Fibroblast of mammary gland (primary cell): ENCODE measurements at regions not wholly inside any gene's neighbourhood (a gene's known extent, or its start where the extent isn't known, plus 50 kb on each side); places are given as distances from the start of the nearest gene placed in this dataset.

Source experiments
- DNase-seq: peaks from one replicate; pipeline ENCODE4 v3.0.0-alpha.2; 2010; ENCODE audit warnings: low read depth
- H3K4me3 ChIP-seq: 2 replicates; pipeline ENCODE4 v1.5.1; 2011; ENCODE audit warnings: low read depth, mild to moderate bottlenecking, low read length, moderate library complexity; ENCODE audit not compliant: control insufficient read depth
- TF ChIP-seq, protein P1 (sequence below): conservative IDR thresholded peaks from 2 replicates; pipeline ENCODE4 v1.5.1; 2011; ENCODE audit warnings: low read depth, low read length, inconsistent platforms; ENCODE audit not compliant: control insufficient read depth, insufficient read depth

DNA sequence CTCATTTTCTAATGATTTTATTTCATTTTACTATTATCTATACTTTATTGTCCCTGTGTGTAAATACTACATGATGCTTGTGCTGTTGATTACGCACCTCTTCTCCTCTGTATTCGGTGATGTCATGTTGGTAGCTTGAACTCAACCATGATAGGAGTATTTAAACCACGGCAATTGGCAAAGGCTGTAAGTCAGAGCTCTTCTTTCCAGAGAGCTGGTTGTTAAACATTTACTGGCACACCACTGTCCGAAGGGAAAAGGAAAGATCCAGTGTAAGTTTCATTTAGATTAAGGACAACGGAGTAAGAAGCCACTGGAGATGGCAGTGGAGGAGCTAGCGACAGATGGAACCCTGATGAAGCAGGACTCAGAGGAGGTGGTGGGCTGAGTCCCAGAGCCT lies 93.4 kb upstream of the KCNE2 start:
- TF ChIP-seq, protein P1, sequence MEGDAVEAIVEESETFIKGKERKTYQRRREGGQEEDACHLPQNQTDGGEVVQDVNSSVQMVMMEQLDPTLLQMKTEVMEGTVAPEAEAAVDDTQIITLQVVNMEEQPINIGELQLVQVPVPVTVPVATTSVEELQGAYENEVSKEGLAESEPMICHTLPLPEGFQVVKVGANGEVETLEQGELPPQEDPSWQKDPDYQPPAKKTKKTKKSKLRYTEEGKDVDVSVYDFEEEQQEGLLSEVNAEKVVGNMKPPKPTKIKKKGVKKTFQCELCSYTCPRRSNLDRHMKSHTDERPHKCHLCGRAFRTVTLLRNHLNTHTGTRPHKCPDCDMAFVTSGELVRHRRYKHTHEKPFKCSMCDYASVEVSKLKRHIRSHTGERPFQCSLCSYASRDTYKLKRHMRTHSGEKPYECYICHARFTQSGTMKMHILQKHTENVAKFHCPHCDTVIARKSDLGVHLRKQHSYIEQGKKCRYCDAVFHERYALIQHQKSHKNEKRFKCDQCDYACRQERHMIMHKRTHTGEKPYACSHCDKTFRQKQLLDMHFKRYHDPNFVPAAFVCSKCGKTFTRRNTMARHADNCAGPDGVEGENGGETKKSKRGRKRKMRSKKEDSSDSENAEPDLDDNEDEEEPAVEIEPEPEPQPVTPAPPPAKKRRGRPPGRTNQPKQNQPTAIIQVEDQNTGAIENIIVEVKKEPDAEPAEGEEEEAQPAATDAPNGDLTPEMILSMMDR: no peak
- no peak for DNase-seq
- H3K4me3 ChIP-seq: no peak overlapping the region

DNA sequence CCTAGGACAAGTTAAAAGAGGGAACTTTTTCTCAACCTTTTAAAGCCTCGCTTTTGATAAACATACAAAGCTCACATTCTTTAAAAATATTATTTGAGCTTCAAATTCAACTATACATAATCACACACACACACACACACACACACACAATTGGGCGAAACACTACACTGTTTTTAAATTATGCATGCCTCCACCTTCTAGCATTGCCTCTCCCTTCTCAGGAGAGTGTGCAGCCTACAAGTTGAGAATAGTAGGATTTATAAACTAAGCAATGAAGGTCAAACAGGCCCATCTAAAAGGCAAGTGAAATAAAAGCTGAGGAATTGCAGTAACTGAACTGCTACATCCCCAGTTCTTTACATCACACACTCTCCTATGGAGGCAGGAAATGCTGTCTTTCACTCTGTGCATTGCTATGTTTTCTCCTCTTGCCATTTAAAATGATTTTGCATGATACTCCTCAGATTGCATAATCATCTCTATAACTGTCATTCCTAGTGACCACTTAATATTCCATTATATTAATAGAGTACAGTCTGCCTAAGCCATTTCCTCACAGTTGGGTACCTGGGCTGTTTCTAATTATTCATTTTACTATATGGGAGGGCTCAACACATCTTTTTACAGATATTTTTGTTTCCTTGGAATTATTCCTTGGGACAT lies 92.5 kb upstream of the KCNE2 start:
- no peak for DNase-seq
- no peak overlapping the region for H3K4me3 ChIP-seq
- TF ChIP-seq, protein P1: no peak

DNA sequence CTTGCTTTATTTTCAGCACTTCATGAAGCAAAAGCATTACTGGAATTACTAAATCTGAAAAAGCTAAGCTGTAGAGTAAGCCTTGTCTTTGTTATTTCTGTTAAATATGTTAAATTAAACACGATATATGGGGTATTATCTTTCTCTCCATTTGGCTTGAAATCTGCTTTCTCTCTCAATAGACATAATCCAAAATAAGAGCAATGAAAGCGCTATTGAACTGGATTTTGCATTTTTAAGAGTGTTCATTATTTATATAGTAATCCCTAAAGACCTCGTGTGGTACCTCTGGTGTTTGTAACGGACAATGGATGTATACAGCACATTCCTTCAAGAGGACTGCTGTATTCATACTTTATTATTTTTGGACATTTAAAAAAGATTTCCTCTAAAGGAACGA lies 91.5 kb upstream of the KCNE2 start:
- TF ChIP-seq, protein P1: no peak

DNA sequence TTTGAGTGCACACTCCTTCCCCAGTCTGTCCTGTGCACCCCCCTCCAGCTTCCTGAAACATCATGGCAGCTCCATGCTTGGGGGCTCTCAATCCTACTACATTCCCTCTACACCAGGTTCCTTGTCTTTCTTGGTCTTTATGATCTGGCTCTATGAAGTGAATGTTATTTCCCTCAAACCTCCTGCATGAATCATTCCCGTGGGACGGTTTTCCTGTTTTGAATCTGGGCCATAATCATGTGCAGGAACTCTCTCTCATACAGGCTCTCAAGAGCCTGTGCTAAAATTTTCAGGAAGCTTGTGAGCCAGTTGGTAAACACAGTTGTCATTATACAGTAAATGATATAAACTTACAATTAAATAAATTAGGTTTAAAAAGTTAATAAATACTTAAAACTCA lies 89.8 kb upstream of the KCNE2 start:
- H3K4me3 ChIP-seq: no peak overlapping the region
- peak; percentile 61 for DNase-seq
- TF ChIP-seq, protein P1: no peak

More for the DNA sequence above, 91.5 kb upstream of the KCNE2 start:
- H3K4me3 ChIP-seq: no peak overlapping the region
- no peak for DNase-seq

DNA sequence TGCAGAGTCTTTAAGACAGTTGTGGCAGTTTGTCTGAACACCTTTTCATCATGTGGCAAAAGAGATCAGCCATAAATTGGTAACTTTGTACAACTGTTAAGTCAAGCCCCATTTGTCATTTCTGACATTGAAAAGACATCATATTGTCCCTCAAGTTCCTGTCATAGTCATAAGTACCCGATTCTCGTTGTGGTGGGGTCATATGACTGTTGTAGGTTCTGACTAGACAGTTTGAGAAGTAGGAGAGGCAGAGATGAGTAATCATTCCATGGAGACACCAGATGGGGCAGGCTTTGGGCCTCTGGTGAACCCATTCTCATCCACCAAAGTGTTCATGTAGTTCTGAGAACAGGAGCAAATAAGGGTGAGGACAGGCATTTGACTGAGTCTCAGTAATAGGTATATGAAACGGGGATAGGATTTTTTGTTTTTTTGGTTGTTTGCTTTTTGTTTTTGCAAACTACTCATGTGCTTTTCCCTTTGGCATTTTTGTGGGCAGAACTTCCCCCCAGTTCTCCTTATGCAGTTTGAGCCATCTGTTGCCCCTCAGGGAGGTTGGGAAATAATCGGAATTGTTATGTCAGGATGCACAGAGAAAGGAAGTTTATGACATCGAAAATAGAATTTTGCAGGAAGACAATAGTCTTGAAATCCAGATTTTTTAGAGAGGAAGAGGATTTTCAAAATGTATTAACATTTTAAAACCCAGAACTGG lies 86.9 kb upstream of the KCNE2 start:
- DNase-seq: peak; percentile 31
- TF ChIP-seq, protein P1: no peak
- no peak overlapping the region for H3K4me3 ChIP-seq

DNA sequence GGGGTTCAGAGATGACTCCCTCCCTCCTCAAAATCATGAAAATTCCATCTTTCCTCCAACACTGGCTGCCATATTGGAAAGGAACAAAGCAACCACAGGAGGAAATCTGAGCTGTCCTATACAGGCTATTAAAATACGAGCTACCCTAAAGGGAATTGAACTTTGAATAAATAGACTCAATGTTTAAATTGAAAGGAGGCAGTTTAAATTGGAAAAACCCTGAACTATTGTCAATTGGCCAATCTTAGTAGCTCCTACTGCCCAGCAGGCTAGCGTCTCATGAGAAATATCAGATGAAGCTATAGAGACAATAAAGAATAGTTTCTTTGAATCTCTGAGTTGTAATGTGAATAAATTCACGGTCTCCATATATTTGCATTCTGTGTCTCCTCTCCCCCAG lies 85.4 kb upstream of the KCNE2 start:
- TF ChIP-seq, protein P1: no peak
- no peak overlapping the region for H3K4me3 ChIP-seq
- no peak for DNase-seq
